ENCODE measurements at regions not wholly inside any gene's neighbourhood (a gene's known extent, or its start where the extent isn't known, plus 50 kb on each side); places are given as distances from the start of the nearest gene placed in this dataset.

GRCh38 chr13:47036294-47037008 is 139.6 kb upstream of the HTR2A start:
- 68% methylated on average over 5 of the region's 5 CpGs for WGBS
- TF ChIP-seq HNF4A (conservative IDR thresholded peaks at IDR 0.05) = no peak
- TF ChIP-seq, protein P1, sequence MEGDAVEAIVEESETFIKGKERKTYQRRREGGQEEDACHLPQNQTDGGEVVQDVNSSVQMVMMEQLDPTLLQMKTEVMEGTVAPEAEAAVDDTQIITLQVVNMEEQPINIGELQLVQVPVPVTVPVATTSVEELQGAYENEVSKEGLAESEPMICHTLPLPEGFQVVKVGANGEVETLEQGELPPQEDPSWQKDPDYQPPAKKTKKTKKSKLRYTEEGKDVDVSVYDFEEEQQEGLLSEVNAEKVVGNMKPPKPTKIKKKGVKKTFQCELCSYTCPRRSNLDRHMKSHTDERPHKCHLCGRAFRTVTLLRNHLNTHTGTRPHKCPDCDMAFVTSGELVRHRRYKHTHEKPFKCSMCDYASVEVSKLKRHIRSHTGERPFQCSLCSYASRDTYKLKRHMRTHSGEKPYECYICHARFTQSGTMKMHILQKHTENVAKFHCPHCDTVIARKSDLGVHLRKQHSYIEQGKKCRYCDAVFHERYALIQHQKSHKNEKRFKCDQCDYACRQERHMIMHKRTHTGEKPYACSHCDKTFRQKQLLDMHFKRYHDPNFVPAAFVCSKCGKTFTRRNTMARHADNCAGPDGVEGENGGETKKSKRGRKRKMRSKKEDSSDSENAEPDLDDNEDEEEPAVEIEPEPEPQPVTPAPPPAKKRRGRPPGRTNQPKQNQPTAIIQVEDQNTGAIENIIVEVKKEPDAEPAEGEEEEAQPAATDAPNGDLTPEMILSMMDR (IDR thresholded peaks at IDR 0.05; ENCODE audit: low read depth, low read length, missing input control) = no peak
- TF ChIP-seq RXRA (IDR thresholded peaks at IDR 0.05) = no peak
- no peak for TF ChIP-seq MAX (IDR thresholded peaks at IDR 0.05)
- TF ChIP-seq TAF1 (conservative IDR thresholded peaks at IDR 0.05) = no peak
- TF ChIP-seq NR2F2 (IDR thresholded peaks at IDR 0.05) = no peak
- no peak for TF ChIP-seq EGR1 (IDR thresholded peaks at IDR 0.05; ENCODE audit: low read depth in 2 of 2)
- no peak for TF ChIP-seq FOXA1 (IDR thresholded peaks at IDR 0.05)
- TF ChIP-seq YY1 (IDR thresholded peaks at IDR 0.05) = no peak
- TF ChIP-seq RAD21 (IDR thresholded peaks at IDR 0.05) = no peak
- TF ChIP-seq GABPA (IDR thresholded peaks at IDR 0.05 in 1 of 2, conservative IDR thresholded peaks at IDR 0.05 in 1 of 2) = no peak
- TF ChIP-seq REST (IDR thresholded peaks at IDR 0.05) = no peak
- TF ChIP-seq ZBTB33 (IDR thresholded peaks at IDR 0.05) = no peak
- Histone ChIP-seq H3K36me3 (ENCODE audit: control insufficient read depth in 4 of 4, insufficient read depth in 3 of 4, low read depth in 1 of 4, low read length in 3 of 4) (no peaks in the 10 kb centered on the region), H3K27me3 (ENCODE audit: control insufficient read depth in 4 of 4, insufficient read depth in 4 of 4, low read length in 3 of 4) (no peaks in the 10 kb centered on the region), H3K4me3 (ENCODE audit: low read depth in 1 of 3, low read length in 3 of 3) (no peak overlapping the region), H3K27ac (ENCODE audit: low read depth in 1 of 2, low read length in 2 of 2) (no peak overlapping the region), H3K4me1 (ENCODE audit: control insufficient read depth in 4 of 4, insufficient read depth in 4 of 4, low read length in 3 of 4) (no peaks in the 10 kb centered on the region), H3K9ac (ENCODE audit: low read depth in 1 of 2, low read length in 2 of 2) (no peak overlapping the region), H3K9me3 (ENCODE audit: control insufficient read depth in 4 of 4, low read length in 3 of 4) (no peaks in the 10 kb centered on the region)
- DNase-seq (ENCODE audit: low spot score) = no peak

- no peaks in the 10 kb centered on the region for H3K4me1 ChIP-seq (ENCODE audit: control insufficient read depth in 4 of 4, insufficient read depth in 4 of 4, low read length in 3 of 4)
- WGBS = 74% methylated on average over 2 of the region's 2 CpGs
- no peak overlapping the region for H3K4me3 ChIP-seq (ENCODE audit: low read depth in 1 of 3, low read length in 3 of 3)
- no peaks in the 10 kb centered on the region for H3K9me3 ChIP-seq (ENCODE audit: control insufficient read depth in 4 of 4, low read length in 3 of 4)
- no peak overlapping the region for H3K9ac ChIP-seq (ENCODE audit: low read depth in 1 of 2, low read length in 2 of 2)
- H3K36me3 ChIP-seq (ENCODE audit: control insufficient read depth in 4 of 4, insufficient read depth in 3 of 4, low read depth in 1 of 4, low read length in 3 of 4) = no peaks in the 10 kb centered on the region
- no peak for DNase-seq (ENCODE audit: low spot score)
- H3K27me3 ChIP-seq (ENCODE audit: control insufficient read depth in 4 of 4, insufficient read depth in 4 of 4, low read length in 3 of 4) = no peaks in the 10 kb centered on the region
- TF ChIP-seq MAX (IDR thresholded peaks at IDR 0.05) = no peak
- H3K27ac ChIP-seq (ENCODE audit: low read depth in 1 of 2, low read length in 2 of 2) = no peak overlapping the region
Observed at GRCh38 chr13:47033216-47033615, 136.4 kb upstream of the HTR2A start.
